Liver (tissue), 8 donors: ENCODE measurements at regions not wholly inside any gene's neighbourhood (a gene's known extent, or its start where the extent isn't known, plus 50 kb on each side); places are given as distances from the start of the nearest gene placed in this dataset.

Experiments
- DNase-seq: peaks from one replicate; pipeline ENCODE4 v3.0.0-alpha.2; 2017; ENCODE audit warnings: low spot score
- H3K27ac ChIP-seq, 2 donors: one replicate each; pipeline ENCODE4 v1.7.0; 2013; ENCODE audit warnings: inconsistent platforms in 2 of 2, low read length in 2 of 2, control low read depth in 1 of 2, low read depth in 1 of 2, mild to moderate bottlenecking in 1 of 2
- H3K27me3 ChIP-seq, 4 donors: one replicate each; pipeline versions ENCODE4 v1.6.1 to v1.7.0; 2013; ENCODE audit warnings: low read length in 3 of 4, inconsistent platforms in 1 of 4, mild to moderate bottlenecking in 1 of 4, moderate library complexity in 1 of 4; ENCODE audit not compliant: control insufficient read depth in 4 of 4, insufficient read depth in 4 of 4
- H3K36me3 ChIP-seq, 4 donors: one replicate each; pipeline versions ENCODE4 v1.6.1 to v1.7.0; 2013; ENCODE audit warnings: low read length in 3 of 4, mild to moderate bottlenecking in 3 of 4, low read depth in 1 of 4, moderate library complexity in 1 of 4; ENCODE audit not compliant: control insufficient read depth in 4 of 4, insufficient read depth in 3 of 4
- H3K4me1 ChIP-seq, 4 donors: one replicate each; pipeline versions ENCODE4 v1.6.1 to v1.7.0; 2013; ENCODE audit warnings: low read length in 3 of 4, mild to moderate bottlenecking in 3 of 4, moderate library complexity in 1 of 4; ENCODE audit not compliant: control insufficient read depth in 4 of 4, insufficient read depth in 4 of 4
- H3K4me3 ChIP-seq, 3 donors: one replicate each; pipeline versions ENCODE4 v1.6.1 to v1.7.0; 2013; ENCODE audit warnings: low read length in 3 of 3, control low read depth in 1 of 3, low read depth in 1 of 3, mild to moderate bottlenecking in 1 of 3
- H3K9ac ChIP-seq, 2 donors: one replicate each; pipeline ENCODE4 v1.7.0; 2013; ENCODE audit warnings: low read length in 2 of 2, mild to moderate bottlenecking in 2 of 2, moderate library complexity in 2 of 2, control low read depth in 1 of 2, low read depth in 1 of 2
- H3K9me3 ChIP-seq, 4 donors: one replicate each; pipeline versions ENCODE4 v1.6.1 to v1.7.0; 2013; ENCODE audit warnings: low read length in 3 of 4; ENCODE audit not compliant: control insufficient read depth in 4 of 4
- EGR1 ChIP-seq, 2 donors: IDR thresholded peaks; 2 replicates each; pipeline ENCODE4 v1.6.1; 2016 to 2018; ENCODE audit warnings: antibody characterized with exemption in 2 of 2, low read depth in 2 of 2
- FOXA1 ChIP-seq: IDR thresholded peaks from 2 replicates; pipeline ENCODE4 v1.6.1; 2016; ENCODE audit warnings: antibody characterized with exemption
- FOXA2 ChIP-seq: IDR thresholded peaks from 2 replicates; pipeline ENCODE4 v1.6.1; 2016; ENCODE audit warnings: antibody characterized with exemption
- GABPA ChIP-seq, 2 donors: IDR thresholded peaks in 1 of 2; conservative IDR thresholded peaks in 1 of 2; 2 replicates each; pipeline ENCODE4 v1.6.1; 2016; ENCODE audit warnings: antibody characterized with exemption in 2 of 2, mild to moderate bottlenecking in 1 of 2, moderate library complexity in 1 of 2
- HNF4A ChIP-seq, 2 donors: conservative IDR thresholded peaks; 2 replicates each; pipeline ENCODE4 v1.6.1; 2016; ENCODE audit warnings: antibody characterized with exemption in 2 of 2, mild to moderate bottlenecking in 2 of 2
- HNF4G ChIP-seq: IDR thresholded peaks from 2 replicates; pipeline ENCODE4 v1.6.1; 2016; ENCODE audit warnings: antibody characterized with exemption
- JUND ChIP-seq, 2 donors: IDR thresholded peaks; 2 replicates each; pipeline ENCODE4 v1.6.1; 2016; ENCODE audit warnings: antibody characterized with exemption in 2 of 2
- NR2F2 ChIP-seq: IDR thresholded peaks from 2 replicates; pipeline ENCODE4 v1.6.1; 2016; ENCODE audit warnings: antibody characterized with exemption
- RAD21 ChIP-seq, 2 donors: IDR thresholded peaks; 2 replicates each; pipeline ENCODE4 v1.6.1; 2016; ENCODE audit warnings: antibody characterized with exemption in 2 of 2, mild to moderate bottlenecking in 2 of 2
- RXRA ChIP-seq, 2 donors: IDR thresholded peaks; 2 replicates each; pipeline ENCODE4 v1.6.1; 2017 to 2018; ENCODE audit warnings: antibody characterized with exemption in 2 of 2, mild to moderate bottlenecking in 1 of 2
- SP1 ChIP-seq: IDR thresholded peaks from 2 replicates; pipeline ENCODE4 v1.6.1; 2018; ENCODE audit warnings: antibody characterized with exemption, mild to moderate bottlenecking
- TAF1 ChIP-seq: conservative IDR thresholded peaks from 2 replicates; pipeline ENCODE4 v1.6.1; 2016; ENCODE audit warnings: antibody characterized with exemption, mild to moderate bottlenecking
- YY1 ChIP-seq: IDR thresholded peaks from 2 replicates; pipeline ENCODE4 v1.6.1; 2016; ENCODE audit warnings: antibody characterized with exemption, mild to moderate bottlenecking
- WGBS: extraction: QIAGEN DNeasy Blood & Tissue Kit; methylation state at CpG from one replicate; pipeline ENCODE4 v1.1.7; 2013; 5-methylcytosine and 5-hydroxymethylcytosine counted together
- TF ChIP-seq, protein P1 (sequence below): IDR thresholded peaks from 2 replicates; pipeline ENCODE4 v1.6.1; 2016; ENCODE audit warnings: antibody characterized with exemption
- TF ChIP-seq, protein P2 (sequence below): IDR thresholded peaks from 2 replicates; pipeline ENCODE4 v1.6.1; 2016; ENCODE audit warnings: antibody characterized with exemption
- TF ChIP-seq, protein P3 (sequence below): fragments of 150-350 bp; IDR thresholded peaks from 2 replicates; pipeline ENCODE4 v1.5.1; 2017; ENCODE audit warnings: improper control_type of control experiment, low read depth, low read length; ENCODE audit not compliant: missing input control
- TF ChIP-seq, protein P4 (sequence below): IDR thresholded peaks from 2 replicates; pipeline ENCODE4 v1.6.1; 2016; ENCODE audit warnings: antibody characterized with exemption, mild to moderate bottlenecking
- donor health status: healthy.
- donor health status: healthy.
- donor health status: healthy.
- donor health status: healthy.
- donor health status: healthy.

DNA sequence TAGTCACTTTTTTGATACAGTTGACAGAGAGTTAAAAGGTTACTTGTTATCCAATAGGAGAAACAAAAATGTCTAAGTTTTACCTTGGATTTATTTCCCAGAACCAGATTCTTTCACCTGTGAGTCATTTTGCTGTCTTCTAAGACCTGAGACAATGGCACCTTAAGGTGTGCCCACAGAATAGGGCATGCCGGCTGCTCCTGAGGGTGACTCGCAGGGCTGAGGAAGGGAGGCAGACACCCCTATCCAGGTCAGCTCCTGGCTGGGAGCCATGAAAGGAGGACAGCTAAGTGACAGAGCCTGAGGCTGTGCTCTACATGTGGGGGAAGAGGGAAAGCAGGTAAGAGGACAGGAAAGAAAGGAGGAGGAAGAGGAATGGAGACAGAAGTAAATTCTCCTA is 67.8 kb downstream of the RASSF10 start:
- Histone ChIP-seq H3K9me3 (no peaks in the 10 kb centered on the region), H3K9ac (no peak overlapping the region), H3K27ac (no peak overlapping the region), H3K4me3 (no peak overlapping the region), H3K4me1 (no peaks in the 10 kb centered on the region), H3K27me3 (peaks cover 0 to 2% (median under 1%) of the 10 kb centered on the region in 4 donors), H3K36me3 (no peaks in the 10 kb centered on the region)
- 95% methylated on average over 2 of the region's 2 CpGs for WGBS
- no peak for TF ChIP-seq HNF4A (conservative IDR thresholded peaks at IDR 0.05)
- TF ChIP-seq NR2F2 = no peak
- TF ChIP-seq, protein P1, sequence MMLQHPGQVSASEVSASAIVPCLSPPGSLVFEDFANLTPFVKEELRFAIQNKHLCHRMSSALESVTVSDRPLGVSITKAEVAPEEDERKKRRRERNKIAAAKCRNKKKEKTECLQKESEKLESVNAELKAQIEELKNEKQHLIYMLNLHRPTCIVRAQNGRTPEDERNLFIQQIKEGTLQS = no peak
- no peak for TF ChIP-seq RAD21 (IDR thresholded peaks at IDR 0.05)
- no peak for TF ChIP-seq FOXA2
- TF ChIP-seq, protein P2, sequence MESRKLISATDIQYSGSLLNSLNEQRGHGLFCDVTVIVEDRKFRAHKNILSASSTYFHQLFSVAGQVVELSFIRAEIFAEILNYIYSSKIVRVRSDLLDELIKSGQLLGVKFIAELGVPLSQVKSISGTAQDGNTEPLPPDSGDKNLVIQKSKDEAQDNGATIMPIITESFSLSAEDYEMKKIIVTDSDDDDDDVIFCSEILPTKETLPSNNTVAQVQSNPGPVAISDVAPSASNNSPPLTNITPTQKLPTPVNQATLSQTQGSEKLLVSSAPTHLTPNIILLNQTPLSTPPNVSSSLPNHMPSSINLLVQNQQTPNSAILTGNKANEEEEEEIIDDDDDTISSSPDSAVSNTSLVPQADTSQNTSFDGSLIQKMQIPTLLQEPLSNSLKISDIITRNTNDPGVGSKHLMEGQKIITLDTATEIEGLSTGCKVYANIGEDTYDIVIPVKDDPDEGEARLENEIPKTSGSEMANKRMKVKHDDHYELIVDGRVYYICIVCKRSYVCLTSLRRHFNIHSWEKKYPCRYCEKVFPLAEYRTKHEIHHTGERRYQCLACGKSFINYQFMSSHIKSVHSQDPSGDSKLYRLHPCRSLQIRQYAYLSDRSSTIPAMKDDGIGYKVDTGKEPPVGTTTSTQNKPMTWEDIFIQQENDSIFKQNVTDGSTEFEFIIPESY = no peak
- TF ChIP-seq EGR1 (IDR thresholded peaks at IDR 0.05; ENCODE audit: low read depth in 2 of 2) = no peak
- TF ChIP-seq YY1 = no peak
- TF ChIP-seq, protein P3, sequence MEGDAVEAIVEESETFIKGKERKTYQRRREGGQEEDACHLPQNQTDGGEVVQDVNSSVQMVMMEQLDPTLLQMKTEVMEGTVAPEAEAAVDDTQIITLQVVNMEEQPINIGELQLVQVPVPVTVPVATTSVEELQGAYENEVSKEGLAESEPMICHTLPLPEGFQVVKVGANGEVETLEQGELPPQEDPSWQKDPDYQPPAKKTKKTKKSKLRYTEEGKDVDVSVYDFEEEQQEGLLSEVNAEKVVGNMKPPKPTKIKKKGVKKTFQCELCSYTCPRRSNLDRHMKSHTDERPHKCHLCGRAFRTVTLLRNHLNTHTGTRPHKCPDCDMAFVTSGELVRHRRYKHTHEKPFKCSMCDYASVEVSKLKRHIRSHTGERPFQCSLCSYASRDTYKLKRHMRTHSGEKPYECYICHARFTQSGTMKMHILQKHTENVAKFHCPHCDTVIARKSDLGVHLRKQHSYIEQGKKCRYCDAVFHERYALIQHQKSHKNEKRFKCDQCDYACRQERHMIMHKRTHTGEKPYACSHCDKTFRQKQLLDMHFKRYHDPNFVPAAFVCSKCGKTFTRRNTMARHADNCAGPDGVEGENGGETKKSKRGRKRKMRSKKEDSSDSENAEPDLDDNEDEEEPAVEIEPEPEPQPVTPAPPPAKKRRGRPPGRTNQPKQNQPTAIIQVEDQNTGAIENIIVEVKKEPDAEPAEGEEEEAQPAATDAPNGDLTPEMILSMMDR = no peak
- TF ChIP-seq FOXA1 = no peak
- no peak for DNase-seq

DNA sequence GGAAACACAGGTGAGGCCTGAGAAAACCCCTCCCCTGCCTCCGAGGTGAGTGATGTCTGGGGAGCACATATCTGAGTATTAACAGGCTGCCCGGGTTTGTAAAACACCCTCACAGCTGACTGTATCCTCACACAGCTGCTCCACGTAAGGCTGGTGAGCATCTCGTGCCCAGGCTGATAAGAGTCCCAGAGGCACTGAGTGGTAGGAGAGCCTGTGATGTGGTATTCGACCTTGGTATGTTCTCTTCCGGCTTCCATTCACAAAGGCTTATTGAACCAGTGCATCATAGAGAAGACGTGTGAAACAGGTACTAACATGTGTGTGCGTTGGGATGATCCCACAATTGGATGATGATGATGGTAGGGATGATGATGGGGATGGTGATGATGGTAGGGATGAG is 71.7 kb downstream of the RASSF10 start:
- no peaks in the 10 kb centered on the region for H3K9me3 ChIP-seq
- no peak overlapping the region for H3K4me3 ChIP-seq
- WGBS = 85% methylated on average over 8 of the region's 8 CpGs
- TF ChIP-seq FOXA2 = no peak
- TF ChIP-seq, protein P2 = no peak
- no peak for TF ChIP-seq HNF4G
- TF ChIP-seq TAF1 = no peak
- no peak for TF ChIP-seq NR2F2
- TF ChIP-seq GABPA (IDR thresholded peaks at IDR 0.05 in 1 of 2, conservative IDR thresholded peaks at IDR 0.05 in 1 of 2) = no peak
- no peak for TF ChIP-seq EGR1 (IDR thresholded peaks at IDR 0.05; ENCODE audit: low read depth in 2 of 2)
- TF ChIP-seq JUND (IDR thresholded peaks at IDR 0.05) = no peak
- no peak for TF ChIP-seq RXRA (IDR thresholded peaks at IDR 0.05)
- TF ChIP-seq, protein P1 = no peak
- TF ChIP-seq, protein P3 = no peak
- TF ChIP-seq, protein P4, sequence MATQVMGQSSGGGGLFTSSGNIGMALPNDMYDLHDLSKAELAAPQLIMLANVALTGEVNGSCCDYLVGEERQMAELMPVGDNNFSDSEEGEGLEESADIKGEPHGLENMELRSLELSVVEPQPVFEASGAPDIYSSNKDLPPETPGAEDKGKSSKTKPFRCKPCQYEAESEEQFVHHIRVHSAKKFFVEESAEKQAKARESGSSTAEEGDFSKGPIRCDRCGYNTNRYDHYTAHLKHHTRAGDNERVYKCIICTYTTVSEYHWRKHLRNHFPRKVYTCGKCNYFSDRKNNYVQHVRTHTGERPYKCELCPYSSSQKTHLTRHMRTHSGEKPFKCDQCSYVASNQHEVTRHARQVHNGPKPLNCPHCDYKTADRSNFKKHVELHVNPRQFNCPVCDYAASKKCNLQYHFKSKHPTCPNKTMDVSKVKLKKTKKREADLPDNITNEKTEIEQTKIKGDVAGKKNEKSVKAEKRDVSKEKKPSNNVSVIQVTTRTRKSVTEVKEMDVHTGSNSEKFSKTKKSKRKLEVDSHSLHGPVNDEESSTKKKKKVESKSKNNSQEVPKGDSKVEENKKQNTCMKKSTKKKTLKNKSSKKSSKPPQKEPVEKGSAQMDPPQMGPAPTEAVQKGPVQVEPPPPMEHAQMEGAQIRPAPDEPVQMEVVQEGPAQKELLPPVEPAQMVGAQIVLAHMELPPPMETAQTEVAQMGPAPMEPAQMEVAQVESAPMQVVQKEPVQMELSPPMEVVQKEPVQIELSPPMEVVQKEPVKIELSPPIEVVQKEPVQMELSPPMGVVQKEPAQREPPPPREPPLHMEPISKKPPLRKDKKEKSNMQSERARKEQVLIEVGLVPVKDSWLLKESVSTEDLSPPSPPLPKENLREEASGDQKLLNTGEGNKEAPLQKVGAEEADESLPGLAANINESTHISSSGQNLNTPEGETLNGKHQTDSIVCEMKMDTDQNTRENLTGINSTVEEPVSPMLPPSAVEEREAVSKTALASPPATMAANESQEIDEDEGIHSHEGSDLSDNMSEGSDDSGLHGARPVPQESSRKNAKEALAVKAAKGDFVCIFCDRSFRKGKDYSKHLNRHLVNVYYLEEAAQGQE = no peak
- no peak for TF ChIP-seq SP1
- H3K4me1 ChIP-seq = no peaks in the 10 kb centered on the region
- H3K9ac ChIP-seq = no peak overlapping the region
- H3K27ac ChIP-seq = no peak overlapping the region
- H3K36me3 ChIP-seq = no peaks in the 10 kb centered on the region
- H3K27me3 ChIP-seq = peaks cover 0 to 4% (median under 1%) of the 10 kb centered on the region in 4 donors
- DNase-seq = no peak
